ENCODE measurements at regions not wholly inside any gene's neighbourhood (a gene's known extent, or its start where the extent isn't known, plus 50 kb on each side); places are given as distances from the start of the nearest gene placed in this dataset.

- TF ChIP-seq LARP7 (IDR thresholded peaks at IDR 0.05) = no peak
- TF ChIP-seq ZFP91 (CRISPR knock-in tag; IDR thresholded peaks at IDR 0.05) = peak; percentile 89
- peak; percentile 71 for TF ChIP-seq CXXC5 (CRISPR knock-in tag; IDR thresholded peaks at IDR 0.05)
- no peak for TF ChIP-seq ZNF699 (CRISPR knock-in tag; IDR thresholded peaks at IDR 0.05; ENCODE audit: insufficient replicate concordance)
- TF ChIP-seq DMBX1 (CRISPR knock-in tag; IDR thresholded peaks at IDR 0.05; ENCODE audit: borderline replicate concordance) = no peak
- TF ChIP-seq CLOCK (CRISPR knock-in tag; IDR thresholded peaks at IDR 0.05; ENCODE audit: borderline replicate concordance) = no peak
- no peak for TF ChIP-seq DACH1 (IDR thresholded peaks at IDR 0.05; ENCODE audit: partially characterized antibody)
- 0 out of 4 replicates have a peak, but pooled peaks of 1 of the 2 experiments have one; percentile 25 for TF ChIP-seq MNT (conservative IDR thresholded peaks at IDR 0.05)
Measured at GRCh38 chr21:9838738-9839642, 682.4 kb upstream of the TPTE start (continued).
